ENCODE measurements at regions not wholly inside any gene's neighbourhood (a gene's known extent, or its start where the extent isn't known, plus 50 kb on each side); places are given as distances from the start of the nearest gene placed in this dataset.

DNA sequence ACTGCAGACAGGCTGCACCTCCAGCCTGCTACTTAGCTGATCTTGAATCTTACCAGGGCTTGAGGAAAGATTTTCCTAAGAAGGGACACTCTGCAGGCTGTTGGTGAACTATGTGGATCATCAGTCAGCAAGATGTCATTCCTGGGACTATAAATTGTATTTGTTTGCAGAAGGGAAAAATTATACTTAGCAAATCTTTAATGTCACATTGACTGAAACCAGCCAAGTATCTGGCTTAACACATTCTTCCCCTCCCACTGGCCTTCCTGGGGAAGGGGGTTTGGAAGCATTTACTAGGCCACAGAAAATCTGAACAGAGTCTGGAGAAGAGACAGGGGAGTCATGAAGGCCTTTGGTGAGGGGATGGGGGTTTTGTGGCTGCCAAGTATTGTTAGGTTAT is 156.7 kb upstream of the EOLA2 start:
- no peak for TF ChIP-seq YY1 (IDR thresholded peaks at IDR 0.05; ENCODE audit: borderline replicate concordance in 1 of 3, control insufficient read depth in 1 of 3, extremely low read depth in 1 of 3, insufficient read depth in 3 of 3, insufficient read length in 1 of 3, insufficient replicate concordance in 2 of 3, low read depth in 1 of 3, low read length in 2 of 3)
- no peak for TF ChIP-seq MYBL2 (IDR thresholded peaks at IDR 0.05; ENCODE audit: low read depth)
- no peak for TF ChIP-seq MYBL2 (CRISPR knock-in tag; IDR thresholded peaks at IDR 0.05; ENCODE audit: borderline replicate concordance)
- TF ChIP-seq POLR2AphosphoS5 (IDR thresholded peaks at IDR 0.05; ENCODE audit: control insufficient read depth, insufficient read depth, low read depth, low read length), result no peak
- no peak for TF ChIP-seq RNF2 (IDR thresholded peaks at IDR 0.05)
- no peak for TF ChIP-seq KLF13 (tag; IDR thresholded peaks at IDR 0.05; ENCODE audit: borderline replicate concordance, low read depth)
- TF ChIP-seq CTCF (IDR thresholded peaks at IDR 0.05 in 2 of 3, conservative IDR thresholded peaks at IDR 0.05 in 1 of 3; ENCODE audit: insufficient read depth in 2 of 3, low read depth in 1 of 3, low read length in 3 of 3), result no peak

Measured in K562 (cell line).